Fibroblast of lung (primary cell): ENCODE measurements at regions not wholly inside any gene's neighbourhood (a gene's known extent, or its start where the extent isn't known, plus 50 kb on each side); places are given as distances from the start of the nearest gene placed in this dataset.

ENCODE experiments used
- DNase-seq, 2 donors: peaks; one replicate each; pipeline versions ENCODE4 v3.0.0 to v3.0.0-alpha.2; 2010; ENCODE audit warnings: low read depth in 2 of 2
- H2AFZ ChIP-seq: 2 replicates; pipeline ENCODE4 v1.5.1; 2012; ENCODE audit warnings: low read length, control low read depth, inconsistent platforms
- H3K27ac ChIP-seq: 2 replicates; pipeline ENCODE4 v1.5.1; 2011; ENCODE audit warnings: low read length, control low read depth; ENCODE audit not compliant: insufficient read depth
- H3K27me3 ChIP-seq: 2 replicates; pipeline ENCODE4 v1.5.1; 2011; ENCODE audit warnings: mild to moderate bottlenecking, low read length; ENCODE audit not compliant: control insufficient read depth, insufficient read depth
- H3K36me3 ChIP-seq: 2 replicates; pipeline ENCODE4 v1.5.1; 2011; ENCODE audit warnings: low read length; ENCODE audit not compliant: control insufficient read depth, insufficient read depth
- H3K4me1 ChIP-seq: 2 replicates; pipeline ENCODE4 v1.5.1; 2011; ENCODE audit warnings: low read length; ENCODE audit not compliant: control insufficient read depth, insufficient read depth; ENCODE audit errors: extremely low read depth
- H3K4me2 ChIP-seq: 2 replicates; pipeline ENCODE4 v1.5.1; 2011; ENCODE audit warnings: low read length, control low read depth; ENCODE audit not compliant: insufficient read depth; ENCODE audit errors: extremely low read depth
- H3K4me3 ChIP-seq, 4 experiments: fragments of 200-600 bp in 1 of 4; sonication (generic) in 1 of 4; replicated peaks in 1 of 4; 2 replicates each; pipeline ENCODE4 v1.5.1; 2011 to 2016; ENCODE audit warnings: low read length in 4 of 4, low read depth in 3 of 4, mild to moderate bottlenecking in 3 of 4, control low read depth in 2 of 4, inconsistent platforms in 1 of 4, mixed read lengths in 1 of 4; ENCODE audit not compliant: insufficient read depth in 1 of 4; ENCODE audit errors: control extremely low read depth in 1 of 4
- H3K79me2 ChIP-seq: 2 replicates; pipeline ENCODE4 v1.5.1; 2012; ENCODE audit warnings: mild to moderate bottlenecking, low read length, inconsistent platforms; ENCODE audit not compliant: control insufficient read depth, insufficient read depth
- H3K9ac ChIP-seq: 2 replicates; pipeline ENCODE4 v1.5.1; 2011; ENCODE audit warnings: mild to moderate bottlenecking, low read length, control low read depth; ENCODE audit not compliant: insufficient read depth
- H3K9me3 ChIP-seq: 2 replicates; pipeline ENCODE4 v1.5.1; 2012; ENCODE audit warnings: low read depth, low read length; ENCODE audit not compliant: control insufficient read depth, insufficient read depth
- H4K20me1 ChIP-seq: 2 replicates; pipeline ENCODE4 v1.5.1; 2011; ENCODE audit warnings: low read length; ENCODE audit not compliant: control insufficient read depth, insufficient read depth; ENCODE audit errors: extremely low read depth
- CTCF ChIP-seq, 2 donors: IDR thresholded peaks in 1 of 2; conservative IDR thresholded peaks in 1 of 2; 1 replicate in 1 of 2; 2 replicates in 1 of 2; pipeline ENCODE4 v1.5.1; 2011 to 2012; ENCODE audit warnings: low read length in 2 of 2, control low read depth in 1 of 2, inconsistent platforms in 1 of 2, low read depth in 1 of 2, mild to moderate bottlenecking in 1 of 2
- EZH2 ChIP-seq: IDR thresholded peaks from 2 replicates; pipeline ENCODE4 v1.5.1; 2012; ENCODE audit warnings: low read length, control low read depth, mild to moderate bottlenecking; ENCODE audit errors: missing control alignments

- no peaks in the 10 kb centered on the region for H3K27me3 ChIP-seq
- no peak overlapping the region for H2AFZ ChIP-seq
- H3K4me3 ChIP-seq, result no peak overlapping the region
- TF ChIP-seq CTCF (conservative IDR thresholded peaks at IDR 0.05 in 1 of 2, IDR thresholded peaks at IDR 0.05 in 1 of 2; ENCODE audit: low read depth in 1 of 2, low read length in 2 of 2) (no peak), EZH2 (no peak)
- H3K4me2 ChIP-seq, result no peak overlapping the region
- H3K79me2 ChIP-seq, result no peaks in the 10 kb centered on the region
- no peaks in the 10 kb centered on the region for H3K36me3 ChIP-seq
- DNase-seq, result no peak
- H3K9ac ChIP-seq, result no peak overlapping the region
- no peaks in the 10 kb centered on the region for H3K4me1 ChIP-seq
- H3K27ac ChIP-seq, result no peak overlapping the region
- H3K9me3 ChIP-seq, result no peaks in the 10 kb centered on the region
- no peaks in the 10 kb centered on the region for H4K20me1 ChIP-seq
Observed at GRCh38 chr7:89477991-89478390, 676.3 kb upstream of the STEAP1 start.

- H3K4me2 ChIP-seq, result no peak overlapping the region
- no peaks in the 10 kb centered on the region for H3K36me3 ChIP-seq
- H3K79me2 ChIP-seq, result no peaks in the 10 kb centered on the region
- no peak for DNase-seq
- no peaks in the 10 kb centered on the region for H4K20me1 ChIP-seq
- no peak overlapping the region for H3K4me3 ChIP-seq
- H3K27ac ChIP-seq, result no peak overlapping the region
- TF ChIP-seq CTCF (conservative IDR thresholded peaks at IDR 0.05 in 1 of 2, IDR thresholded peaks at IDR 0.05 in 1 of 2; ENCODE audit: low read depth in 1 of 2, low read length in 2 of 2) (no peak), EZH2 (no peak)
- no peaks in the 10 kb centered on the region for H3K9me3 ChIP-seq
- H3K27me3 ChIP-seq, result no peaks in the 10 kb centered on the region
- no peaks in the 10 kb centered on the region for H3K4me1 ChIP-seq
- no peak overlapping the region for H3K9ac ChIP-seq
- H2AFZ ChIP-seq, result no peak overlapping the region
Observed at GRCh38 chr7:89495704-89496103, 658.6 kb upstream of the STEAP1 start.

GRCh38 chr7:89500084-89500483 is 654.2 kb upstream of the STEAP1 start:
- Histone ChIP-seq H4K20me1 (no peaks in the 10 kb centered on the region), H3K4me2 (no peak overlapping the region), H3K9ac (no peak overlapping the region), H3K9me3 (no peaks in the 10 kb centered on the region), H2AFZ (no peak overlapping the region), H3K4me1 (no peaks in the 10 kb centered on the region), H3K27me3 (no peaks in the 10 kb centered on the region), H3K79me2 (no peaks in the 10 kb centered on the region), H3K27ac (no peak overlapping the region), H3K4me3 (no peak overlapping the region), H3K36me3 (no peaks in the 10 kb centered on the region)
- TF ChIP-seq EZH2, result no peak
- no peak for TF ChIP-seq CTCF (conservative IDR thresholded peaks at IDR 0.05 in 1 of 2, IDR thresholded peaks at IDR 0.05 in 1 of 2; ENCODE audit: low read depth in 1 of 2, low read length in 2 of 2)
- DNase-seq, result no peak
